Liver (tissue), 8 donors: ENCODE measurements at regions not wholly inside any gene's neighbourhood (a gene's known extent, or its start where the extent isn't known, plus 50 kb on each side); places are given as distances from the start of the nearest gene placed in this dataset.

Source experiments
- DNase-seq: peaks from one replicate; pipeline ENCODE4 v3.0.0-alpha.2; 2017; ENCODE audit warnings: low spot score
- H3K27ac ChIP-seq, 2 donors: one replicate each; pipeline ENCODE4 v1.7.0; 2013; ENCODE audit warnings: inconsistent platforms in 2 of 2, low read length in 2 of 2, control low read depth in 1 of 2, low read depth in 1 of 2, mild to moderate bottlenecking in 1 of 2
- H3K27me3 ChIP-seq, 4 donors: one replicate each; pipeline versions ENCODE4 v1.6.1 to v1.7.0; 2013; ENCODE audit warnings: low read length in 3 of 4, inconsistent platforms in 1 of 4, mild to moderate bottlenecking in 1 of 4, moderate library complexity in 1 of 4; ENCODE audit not compliant: control insufficient read depth in 4 of 4, insufficient read depth in 4 of 4
- H3K36me3 ChIP-seq, 4 donors: one replicate each; pipeline versions ENCODE4 v1.6.1 to v1.7.0; 2013; ENCODE audit warnings: low read length in 3 of 4, mild to moderate bottlenecking in 3 of 4, low read depth in 1 of 4, moderate library complexity in 1 of 4; ENCODE audit not compliant: control insufficient read depth in 4 of 4, insufficient read depth in 3 of 4
- H3K4me1 ChIP-seq, 4 donors: one replicate each; pipeline versions ENCODE4 v1.6.1 to v1.7.0; 2013; ENCODE audit warnings: low read length in 3 of 4, mild to moderate bottlenecking in 3 of 4, moderate library complexity in 1 of 4; ENCODE audit not compliant: control insufficient read depth in 4 of 4, insufficient read depth in 4 of 4
- H3K4me3 ChIP-seq, 3 donors: one replicate each; pipeline versions ENCODE4 v1.6.1 to v1.7.0; 2013; ENCODE audit warnings: low read length in 3 of 3, control low read depth in 1 of 3, low read depth in 1 of 3, mild to moderate bottlenecking in 1 of 3
- H3K9ac ChIP-seq, 2 donors: one replicate each; pipeline ENCODE4 v1.7.0; 2013; ENCODE audit warnings: low read length in 2 of 2, mild to moderate bottlenecking in 2 of 2, moderate library complexity in 2 of 2, control low read depth in 1 of 2, low read depth in 1 of 2
- H3K9me3 ChIP-seq, 4 donors: one replicate each; pipeline versions ENCODE4 v1.6.1 to v1.7.0; 2013; ENCODE audit warnings: low read length in 3 of 4; ENCODE audit not compliant: control insufficient read depth in 4 of 4
- EGR1 ChIP-seq, 2 donors: IDR thresholded peaks; 2 replicates each; pipeline ENCODE4 v1.6.1; 2016 to 2018; ENCODE audit warnings: antibody characterized with exemption in 2 of 2, low read depth in 2 of 2
- FOXA1 ChIP-seq: IDR thresholded peaks from 2 replicates; pipeline ENCODE4 v1.6.1; 2016; ENCODE audit warnings: antibody characterized with exemption
- FOXA2 ChIP-seq: IDR thresholded peaks from 2 replicates; pipeline ENCODE4 v1.6.1; 2016; ENCODE audit warnings: antibody characterized with exemption
- GABPA ChIP-seq, 2 donors: IDR thresholded peaks in 1 of 2; conservative IDR thresholded peaks in 1 of 2; 2 replicates each; pipeline ENCODE4 v1.6.1; 2016; ENCODE audit warnings: antibody characterized with exemption in 2 of 2, mild to moderate bottlenecking in 1 of 2, moderate library complexity in 1 of 2
- HNF4A ChIP-seq, 2 donors: conservative IDR thresholded peaks; 2 replicates each; pipeline ENCODE4 v1.6.1; 2016; ENCODE audit warnings: antibody characterized with exemption in 2 of 2, mild to moderate bottlenecking in 2 of 2
- JUND ChIP-seq, 2 donors: IDR thresholded peaks; 2 replicates each; pipeline ENCODE4 v1.6.1; 2016; ENCODE audit warnings: antibody characterized with exemption in 2 of 2
- NR2F2 ChIP-seq: IDR thresholded peaks from 2 replicates; pipeline ENCODE4 v1.6.1; 2016; ENCODE audit warnings: antibody characterized with exemption
- RAD21 ChIP-seq, 2 donors: IDR thresholded peaks; 2 replicates each; pipeline ENCODE4 v1.6.1; 2016; ENCODE audit warnings: antibody characterized with exemption in 2 of 2, mild to moderate bottlenecking in 2 of 2
- RXRA ChIP-seq, 2 donors: IDR thresholded peaks; 2 replicates each; pipeline ENCODE4 v1.6.1; 2017 to 2018; ENCODE audit warnings: antibody characterized with exemption in 2 of 2, mild to moderate bottlenecking in 1 of 2
- TAF1 ChIP-seq: conservative IDR thresholded peaks from 2 replicates; pipeline ENCODE4 v1.6.1; 2016; ENCODE audit warnings: antibody characterized with exemption, mild to moderate bottlenecking
- YY1 ChIP-seq: IDR thresholded peaks from 2 replicates; pipeline ENCODE4 v1.6.1; 2016; ENCODE audit warnings: antibody characterized with exemption, mild to moderate bottlenecking
- WGBS: extraction: QIAGEN DNeasy Blood & Tissue Kit; methylation state at CpG from one replicate; pipeline ENCODE4 v1.1.7; 2013; 5-methylcytosine and 5-hydroxymethylcytosine counted together
- TF ChIP-seq, protein P1 (sequence below): fragments of 150-350 bp; IDR thresholded peaks from 2 replicates; pipeline ENCODE4 v1.5.1; 2017; ENCODE audit warnings: improper control_type of control experiment, low read depth, low read length; ENCODE audit not compliant: missing input control
- TF ChIP-seq, protein P2 (sequence below): IDR thresholded peaks from 2 replicates; pipeline ENCODE4 v1.6.1; 2016; ENCODE audit warnings: antibody characterized with exemption
- TF ChIP-seq, protein P3 (sequence below): IDR thresholded peaks from 2 replicates; pipeline ENCODE4 v1.6.1; 2016; ENCODE audit warnings: antibody characterized with exemption
- TF ChIP-seq, protein P4 (sequence below): IDR thresholded peaks from 2 replicates; pipeline ENCODE4 v1.6.1; 2016; ENCODE audit warnings: antibody characterized with exemption
- donor health status: healthy.
- donor health status: healthy.
- donor health status: healthy.
- donor health status: healthy.
- donor health status: healthy.

DNA sequence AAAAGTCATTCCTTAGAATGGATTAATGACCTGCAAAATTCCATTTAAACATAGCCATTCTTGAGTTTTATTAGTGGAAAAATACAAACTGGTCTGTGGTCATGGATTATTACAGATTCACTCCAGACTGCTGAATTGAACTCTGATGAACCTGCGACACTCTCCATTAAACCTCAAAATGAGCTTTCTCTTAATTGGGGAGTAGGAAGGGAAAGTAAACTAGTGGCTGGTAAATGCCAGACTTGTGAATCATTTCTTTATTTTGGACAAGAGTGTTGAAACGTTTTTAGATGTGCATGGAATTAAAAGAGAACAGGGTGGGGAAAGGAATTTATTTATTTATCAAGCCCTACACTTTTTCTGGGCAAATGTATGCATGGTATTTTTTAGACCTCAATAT is 321.2 kb upstream of the FANCL start:
- H3K36me3 ChIP-seq = no peaks in the 10 kb centered on the region
- no peaks in the 10 kb centered on the region for H3K4me1 ChIP-seq
- no peak for DNase-seq
- no peak overlapping the region for H3K27ac ChIP-seq
- H3K9ac ChIP-seq = no peak overlapping the region
- no peaks in the 10 kb centered on the region for H3K9me3 ChIP-seq
- TF ChIP-seq YY1 (no peak), TAF1 (no peak), FOXA1 (no peak), GABPA (IDR thresholded peaks at IDR 0.05 in 1 of 2, conservative IDR thresholded peaks at IDR 0.05 in 1 of 2) (no peak)
- H3K4me3 ChIP-seq = no peak overlapping the region
- 45% methylated on average over 2 of the region's 2 CpGs for WGBS
- no peaks in the 10 kb centered on the region for H3K27me3 ChIP-seq

DNA sequence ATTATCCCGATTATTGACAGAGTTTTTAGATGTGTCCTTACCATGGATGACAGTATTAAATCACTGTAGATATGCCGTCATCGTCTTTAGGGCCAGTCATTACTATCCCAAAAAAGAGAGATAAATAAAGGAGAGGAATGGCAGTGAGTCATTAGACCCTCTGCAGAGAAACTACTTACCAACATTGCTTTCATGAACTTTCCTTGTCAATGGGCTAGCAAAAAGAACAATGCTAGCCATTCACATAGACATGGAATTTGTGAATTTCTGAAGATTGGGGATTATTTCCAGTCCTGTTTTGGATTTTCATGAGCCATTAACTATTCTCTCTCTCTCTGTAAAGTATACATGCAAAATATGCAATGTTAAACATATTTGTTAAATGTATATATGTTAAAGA is 319.4 kb upstream of the FANCL start:
- Histone ChIP-seq H3K36me3 (no peaks in the 10 kb centered on the region), H3K4me3 (no peak overlapping the region), H3K9me3 (no peaks in the 10 kb centered on the region), H3K27me3 (no peaks in the 10 kb centered on the region), H3K27ac (no peak overlapping the region), H3K9ac (no peak overlapping the region), H3K4me1 (no peaks in the 10 kb centered on the region)
- TF ChIP-seq, protein P1, sequence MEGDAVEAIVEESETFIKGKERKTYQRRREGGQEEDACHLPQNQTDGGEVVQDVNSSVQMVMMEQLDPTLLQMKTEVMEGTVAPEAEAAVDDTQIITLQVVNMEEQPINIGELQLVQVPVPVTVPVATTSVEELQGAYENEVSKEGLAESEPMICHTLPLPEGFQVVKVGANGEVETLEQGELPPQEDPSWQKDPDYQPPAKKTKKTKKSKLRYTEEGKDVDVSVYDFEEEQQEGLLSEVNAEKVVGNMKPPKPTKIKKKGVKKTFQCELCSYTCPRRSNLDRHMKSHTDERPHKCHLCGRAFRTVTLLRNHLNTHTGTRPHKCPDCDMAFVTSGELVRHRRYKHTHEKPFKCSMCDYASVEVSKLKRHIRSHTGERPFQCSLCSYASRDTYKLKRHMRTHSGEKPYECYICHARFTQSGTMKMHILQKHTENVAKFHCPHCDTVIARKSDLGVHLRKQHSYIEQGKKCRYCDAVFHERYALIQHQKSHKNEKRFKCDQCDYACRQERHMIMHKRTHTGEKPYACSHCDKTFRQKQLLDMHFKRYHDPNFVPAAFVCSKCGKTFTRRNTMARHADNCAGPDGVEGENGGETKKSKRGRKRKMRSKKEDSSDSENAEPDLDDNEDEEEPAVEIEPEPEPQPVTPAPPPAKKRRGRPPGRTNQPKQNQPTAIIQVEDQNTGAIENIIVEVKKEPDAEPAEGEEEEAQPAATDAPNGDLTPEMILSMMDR = no peak
- TF ChIP-seq RAD21 (IDR thresholded peaks at IDR 0.05) (no peak), JUND (IDR thresholded peaks at IDR 0.05) (no peak), NR2F2 (no peak), HNF4A (conservative IDR thresholded peaks at IDR 0.05) (no peak), EGR1 (IDR thresholded peaks at IDR 0.05; ENCODE audit: low read depth in 2 of 2) (no peak)
- TF ChIP-seq, protein P2, sequence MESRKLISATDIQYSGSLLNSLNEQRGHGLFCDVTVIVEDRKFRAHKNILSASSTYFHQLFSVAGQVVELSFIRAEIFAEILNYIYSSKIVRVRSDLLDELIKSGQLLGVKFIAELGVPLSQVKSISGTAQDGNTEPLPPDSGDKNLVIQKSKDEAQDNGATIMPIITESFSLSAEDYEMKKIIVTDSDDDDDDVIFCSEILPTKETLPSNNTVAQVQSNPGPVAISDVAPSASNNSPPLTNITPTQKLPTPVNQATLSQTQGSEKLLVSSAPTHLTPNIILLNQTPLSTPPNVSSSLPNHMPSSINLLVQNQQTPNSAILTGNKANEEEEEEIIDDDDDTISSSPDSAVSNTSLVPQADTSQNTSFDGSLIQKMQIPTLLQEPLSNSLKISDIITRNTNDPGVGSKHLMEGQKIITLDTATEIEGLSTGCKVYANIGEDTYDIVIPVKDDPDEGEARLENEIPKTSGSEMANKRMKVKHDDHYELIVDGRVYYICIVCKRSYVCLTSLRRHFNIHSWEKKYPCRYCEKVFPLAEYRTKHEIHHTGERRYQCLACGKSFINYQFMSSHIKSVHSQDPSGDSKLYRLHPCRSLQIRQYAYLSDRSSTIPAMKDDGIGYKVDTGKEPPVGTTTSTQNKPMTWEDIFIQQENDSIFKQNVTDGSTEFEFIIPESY = no peak
- 93% methylated on average over 3 of the region's 3 CpGs for WGBS
- DNase-seq = no peak

DNA sequence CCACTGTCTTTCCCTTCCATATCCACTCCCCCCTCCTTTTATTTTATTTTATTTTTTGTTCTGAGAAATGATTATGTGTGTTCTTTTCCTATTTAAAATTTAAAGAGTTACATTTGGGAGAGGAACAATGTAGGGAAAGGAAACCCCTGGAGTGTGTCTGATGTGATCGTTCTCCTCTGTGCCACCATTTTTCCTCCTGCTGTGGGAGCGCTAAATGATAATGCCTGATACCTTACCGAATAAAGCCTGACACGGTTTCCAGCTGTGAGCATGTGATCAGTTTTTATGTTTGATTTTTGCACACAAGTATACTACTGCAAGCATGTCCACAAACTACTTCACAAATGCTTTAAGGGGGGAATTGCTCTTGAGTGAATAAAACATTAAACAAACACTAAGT is 317.8 kb upstream of the FANCL start:
- no peak for DNase-seq
- no peak overlapping the region for H3K9ac ChIP-seq
- WGBS = 64% methylated on average over 4 of the region's 4 CpGs
- H3K4me3 ChIP-seq = no peak overlapping the region
- no peaks in the 10 kb centered on the region for H3K4me1 ChIP-seq
- TF ChIP-seq FOXA2 (no peak), EGR1 (IDR thresholded peaks at IDR 0.05; ENCODE audit: low read depth in 2 of 2) (no peak)
- no peaks in the 10 kb centered on the region for H3K27me3 ChIP-seq
- H3K36me3 ChIP-seq = no peaks in the 10 kb centered on the region
- no peaks in the 10 kb centered on the region for H3K9me3 ChIP-seq
- no peak overlapping the region for H3K27ac ChIP-seq

DNA sequence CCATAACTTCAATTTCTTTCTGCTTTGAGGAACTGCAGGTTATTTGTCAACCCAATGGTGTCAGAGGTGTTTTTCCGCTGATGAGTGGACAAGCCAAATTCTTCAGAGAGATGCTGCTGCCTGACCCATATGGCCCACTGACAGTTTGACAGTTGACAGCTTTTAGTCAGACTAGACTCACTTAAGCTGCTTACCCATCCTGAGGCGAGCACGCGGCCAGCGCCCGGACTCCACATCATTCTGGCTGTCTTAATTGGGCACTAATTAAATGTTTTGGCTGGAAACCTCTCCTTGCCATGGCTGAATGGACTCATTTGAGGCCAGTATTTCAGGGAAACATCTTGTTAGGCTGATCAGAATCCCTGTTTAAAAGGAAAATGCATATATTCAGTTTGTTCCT is 316.1 kb upstream of the FANCL start:
- no peaks in the 10 kb centered on the region for H3K36me3 ChIP-seq
- no peaks in the 10 kb centered on the region for H3K9me3 ChIP-seq
- H3K27ac ChIP-seq = no peak overlapping the region
- H3K4me3 ChIP-seq = no peak overlapping the region
- WGBS = 93% methylated on average over 6 of the region's 6 CpGs
- TF ChIP-seq, protein P3, sequence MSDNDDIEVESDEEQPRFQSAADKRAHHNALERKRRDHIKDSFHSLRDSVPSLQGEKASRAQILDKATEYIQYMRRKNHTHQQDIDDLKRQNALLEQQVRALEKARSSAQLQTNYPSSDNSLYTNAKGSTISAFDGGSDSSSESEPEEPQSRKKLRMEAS = no peak
- TF ChIP-seq RXRA (IDR thresholded peaks at IDR 0.05) = no peak
- no peak for TF ChIP-seq TAF1
- no peak for TF ChIP-seq EGR1 (IDR thresholded peaks at IDR 0.05; ENCODE audit: low read depth in 2 of 2)
- TF ChIP-seq, protein P2 = no peak
- no peak for TF ChIP-seq HNF4A (conservative IDR thresholded peaks at IDR 0.05)
- TF ChIP-seq, protein P4, sequence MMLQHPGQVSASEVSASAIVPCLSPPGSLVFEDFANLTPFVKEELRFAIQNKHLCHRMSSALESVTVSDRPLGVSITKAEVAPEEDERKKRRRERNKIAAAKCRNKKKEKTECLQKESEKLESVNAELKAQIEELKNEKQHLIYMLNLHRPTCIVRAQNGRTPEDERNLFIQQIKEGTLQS = no peak
- no peak for TF ChIP-seq RAD21 (IDR thresholded peaks at IDR 0.05)
- no peak for DNase-seq
- no peaks in the 10 kb centered on the region for H3K27me3 ChIP-seq
- no peaks in the 10 kb centered on the region for H3K4me1 ChIP-seq
- no peak overlapping the region for H3K9ac ChIP-seq
